H7 (cell line): ENCODE measurements at regions not wholly inside any gene's neighbourhood (a gene's known extent, or its start where the extent isn't known, plus 50 kb on each side); places are given as distances from the start of the nearest gene placed in this dataset.

ENCODE experiments used
- DNase-seq: peaks from one replicate; pipeline ENCODE4 v3.0.0; 2012
- H3K27me3 ChIP-seq: 2 replicates; pipeline ENCODE4 v1.6.0; 2011; ENCODE audit warnings: mild to moderate bottlenecking, low read length; ENCODE audit not compliant: control insufficient read depth, insufficient read depth
- H3K36me3 ChIP-seq: replicated peaks from 2 replicates; pipeline ENCODE4 v1.5.1; 2011; ENCODE audit warnings: low read length; ENCODE audit not compliant: control insufficient read depth, insufficient read depth
- H3K4me3 ChIP-seq: 2 replicates; pipeline ENCODE4 v1.5.1; 2011; ENCODE audit warnings: low read depth, mild to moderate bottlenecking, control low read depth, low read length, moderate library complexity; ENCODE audit not compliant: insufficient read depth

- H3K36me3 ChIP-seq = no peaks in the 10 kb centered on the region
- no peak for DNase-seq
- H3K4me3 ChIP-seq = no peak overlapping the region
- no peaks in the 10 kb centered on the region for H3K27me3 ChIP-seq
These were observed 367.8 kb upstream of the HS6ST1 start for GRCh38 chr2:128686497-128686859.

GRCh38 chr2:128686881-128687555 is 368.4 kb upstream of the HS6ST1 start:
- H3K36me3 ChIP-seq = no peaks in the 10 kb centered on the region
- H3K4me3 ChIP-seq = no peak overlapping the region
- no peaks in the 10 kb centered on the region for H3K27me3 ChIP-seq
- DNase-seq = no peak

GRCh38 chr2:128687565-128687964 is 368.9 kb upstream of the HS6ST1 start:
- H3K27me3 ChIP-seq = no peaks in the 10 kb centered on the region
- DNase-seq = no peak
- no peak overlapping the region for H3K4me3 ChIP-seq
- H3K36me3 ChIP-seq = no peaks in the 10 kb centered on the region

GRCh38 chr2:128689971-128690370 is 371.3 kb upstream of the HS6ST1 start:
- DNase-seq = no peak
- no peaks in the 10 kb centered on the region for H3K36me3 ChIP-seq
- no peaks in the 10 kb centered on the region for H3K27me3 ChIP-seq
- H3K4me3 ChIP-seq = no peak overlapping the region

- no peak overlapping the region for H3K4me3 ChIP-seq
- no peak for DNase-seq
- H3K27me3 ChIP-seq = no peaks in the 10 kb centered on the region
These were observed 371.8 kb upstream of the HS6ST1 start for GRCh38 chr2:128690431-128690830.

GRCh38 chr2:128690869-128691268 is 372.2 kb upstream of the HS6ST1 start:
- no peaks in the 10 kb centered on the region for H3K27me3 ChIP-seq
- DNase-seq = no peak
- H3K4me3 ChIP-seq = no peak overlapping the region
- no peaks in the 10 kb centered on the region for H3K36me3 ChIP-seq

More at GRCh38 chr2:128690431-128690830, 371.8 kb upstream of the HS6ST1 start:
- no peaks in the 10 kb centered on the region for H3K36me3 ChIP-seq

GRCh38 chr2:128691526-128691925 is 372.9 kb upstream of the HS6ST1 start:
- H3K4me3 ChIP-seq = no peak overlapping the region
- H3K27me3 ChIP-seq = no peaks in the 10 kb centered on the region
- DNase-seq = peak; percentile 68
- H3K36me3 ChIP-seq = no peaks in the 10 kb centered on the region

GRCh38 chr2:128692895-128693742 is 374.5 kb upstream of the HS6ST1 start:
- no peaks in the 10 kb centered on the region for H3K27me3 ChIP-seq
- no peak for DNase-seq
- no peak overlapping the region for H3K4me3 ChIP-seq

GRCh38 chr2:128693743-128694029 is 375.0 kb upstream of the HS6ST1 start:
- no peak overlapping the region for H3K4me3 ChIP-seq
- DNase-seq = no peak
- H3K36me3 ChIP-seq = no peaks in the 10 kb centered on the region
- no peaks in the 10 kb centered on the region for H3K27me3 ChIP-seq

More at GRCh38 chr2:128692895-128693742, 374.5 kb upstream of the HS6ST1 start:
- H3K36me3 ChIP-seq = no peaks in the 10 kb centered on the region

- no peaks in the 10 kb centered on the region for H3K36me3 ChIP-seq
- no peaks in the 10 kb centered on the region for H3K27me3 ChIP-seq
- H3K4me3 ChIP-seq = no peak overlapping the region
- DNase-seq = no peak
These were observed 377.1 kb upstream of the HS6ST1 start for GRCh38 chr2:128695646-128696220.

GRCh38 chr2:128696421-128696820 is 377.8 kb upstream of the HS6ST1 start:
- no peaks in the 10 kb centered on the region for H3K36me3 ChIP-seq
- no peak for DNase-seq
- H3K27me3 ChIP-seq = no peaks in the 10 kb centered on the region
- no peak overlapping the region for H3K4me3 ChIP-seq

GRCh38 chr2:128701418-128701817 is 382.8 kb upstream of the HS6ST1 start:
- H3K36me3 ChIP-seq = no peaks in the 10 kb centered on the region
- no peaks in the 10 kb centered on the region for H3K27me3 ChIP-seq
- no peak for DNase-seq
- no peak overlapping the region for H3K4me3 ChIP-seq

GRCh38 chr2:128702616-128703015 is 383.9 kb upstream of the HS6ST1 start:
- Histone ChIP-seq H3K27me3 (no peaks in the 10 kb centered on the region), H3K36me3 (no peaks in the 10 kb centered on the region), H3K4me3 (no peak overlapping the region)
- no peak for DNase-seq

- Histone ChIP-seq H3K4me3 (no peak overlapping the region), H3K36me3 (no peaks in the 10 kb centered on the region), H3K27me3 (no peaks in the 10 kb centered on the region)
- no peak for DNase-seq
These were observed 389.6 kb upstream of the HS6ST1 start for GRCh38 chr2:128708106-128708816.

- H3K4me3 ChIP-seq = no peak overlapping the region
- H3K27me3 ChIP-seq = no peaks in the 10 kb centered on the region
- no peaks in the 10 kb centered on the region for H3K36me3 ChIP-seq
- no peak for DNase-seq
These were observed 391.6 kb upstream of the HS6ST1 start for GRCh38 chr2:128710242-128710641.
